HG03521 (cell line): ENCODE measurements at regions not wholly inside any gene's neighbourhood (a gene's known extent, or its start where the extent isn't known, plus 50 kb on each side); places are given as distances from the start of the nearest gene placed in this dataset.
"Not testable (repeated sequence)": the region's sequence is repeated elsewhere in the genome, so short reads cannot be mapped to it uniquely, and the experiment has no call there.

Experiments used
- ATAC-seq: cut with Tn5 transposase; IDR thresholded peaks from one replicate; pipeline ENCODE4 v1.9.1; 2021; ENCODE audit warnings: mild to moderate bottlenecking, moderate library complexity; ENCODE audit not compliant: unreplicated experiment

GRCh38 chr4:170348945-170349344 lies 259.2 kb upstream of the AADAT start:
- no peak for ATAC-seq

DNA sequence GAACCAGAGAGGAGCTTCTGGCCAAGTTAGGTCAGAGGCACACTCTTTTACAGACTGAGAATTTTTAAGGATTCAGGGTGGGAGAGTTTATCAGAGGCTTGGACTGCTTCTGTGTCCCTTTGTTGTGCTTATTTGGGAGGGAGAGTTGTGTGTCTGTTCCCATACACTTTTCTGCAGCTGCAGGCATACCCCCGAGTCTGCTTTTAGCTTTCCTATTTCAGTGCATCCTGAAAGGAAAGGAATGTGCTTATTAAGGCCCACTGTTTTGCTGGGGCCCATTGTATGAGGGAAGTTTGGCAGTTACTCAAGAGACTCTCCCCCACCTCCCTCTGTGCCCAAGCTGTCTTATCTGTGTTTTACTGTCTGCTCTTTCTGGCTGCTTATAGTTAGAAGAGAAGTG lies 257.4 kb upstream of the AADAT start:
- ATAC-seq: not testable (repeated sequence)

- ATAC-seq: no peak
Observed at GRCh38 chr4:170339522-170339921, 249.8 kb upstream of the AADAT start.

DNA sequence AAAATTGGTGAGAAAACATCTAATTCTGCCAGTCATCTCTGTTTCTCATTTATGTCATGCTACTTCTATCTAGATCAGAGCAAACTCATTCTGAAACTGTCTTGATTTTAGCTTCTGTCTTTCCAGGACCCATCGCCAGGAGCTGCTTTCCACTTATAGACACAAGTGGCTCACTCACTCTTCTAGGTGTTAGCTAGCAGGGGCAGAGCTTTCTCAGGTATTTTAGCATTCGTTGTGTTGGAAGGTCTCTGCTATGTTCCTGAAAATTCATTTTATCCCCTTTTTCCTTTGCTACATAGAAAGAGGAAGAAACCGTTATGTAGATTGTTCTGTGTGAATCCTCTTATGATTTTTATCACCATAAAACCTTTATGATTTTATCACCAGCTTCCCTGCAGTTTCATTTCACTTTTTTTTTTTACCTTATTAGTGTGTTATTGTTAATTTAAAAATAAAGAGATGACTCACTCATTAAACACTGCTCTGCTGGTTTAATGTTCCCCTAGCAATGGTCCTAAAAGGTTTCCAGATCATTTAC lies 246.6 kb upstream of the AADAT start:
- peak; percentile 75 for ATAC-seq

DNA sequence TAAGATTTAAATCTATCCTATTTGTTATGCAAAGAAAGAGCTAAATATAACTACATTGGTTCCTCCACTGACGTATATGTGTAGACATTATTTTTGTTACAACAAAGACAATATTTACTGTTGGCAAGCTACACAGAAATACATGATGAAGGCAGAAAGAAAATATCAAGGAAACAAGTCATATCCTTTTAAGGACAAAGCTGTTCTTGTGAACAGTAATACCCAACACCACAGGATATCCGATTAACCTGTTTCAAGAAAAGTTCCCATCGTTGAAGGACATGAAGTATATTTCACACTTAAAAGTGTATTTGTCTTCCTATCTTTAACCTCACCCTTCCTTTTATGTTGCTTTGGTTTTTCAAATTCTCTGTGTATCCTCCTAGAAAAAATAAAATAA lies 235.8 kb upstream of the AADAT start:
- no peak for ATAC-seq

GRCh38 chr4:170323623-170324022 lies 233.9 kb upstream of the AADAT start:
- ATAC-seq: no peak

DNA sequence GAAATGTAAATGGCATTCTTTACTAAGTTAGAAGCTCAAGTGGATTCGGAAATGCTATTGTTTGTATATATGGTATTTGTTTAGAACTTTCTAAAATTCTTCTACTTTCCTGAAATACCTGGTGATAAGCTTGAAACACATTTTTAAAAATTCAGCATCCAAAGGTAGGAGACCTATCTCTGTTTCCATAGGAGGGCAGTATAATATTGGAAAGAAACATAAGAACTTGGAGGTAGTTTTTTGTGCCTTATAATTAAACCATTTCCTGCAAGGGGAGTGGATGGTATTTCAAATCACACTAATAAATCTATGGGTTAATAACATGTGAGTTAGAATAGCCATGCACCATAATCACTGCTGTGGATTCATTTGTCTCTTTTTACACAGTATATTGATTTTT lies 217.4 kb upstream of the AADAT start:
- no peak for ATAC-seq

GRCh38 chr4:170306208-170306607 lies 216.5 kb upstream of the AADAT start:
- ATAC-seq: no peak

DNA sequence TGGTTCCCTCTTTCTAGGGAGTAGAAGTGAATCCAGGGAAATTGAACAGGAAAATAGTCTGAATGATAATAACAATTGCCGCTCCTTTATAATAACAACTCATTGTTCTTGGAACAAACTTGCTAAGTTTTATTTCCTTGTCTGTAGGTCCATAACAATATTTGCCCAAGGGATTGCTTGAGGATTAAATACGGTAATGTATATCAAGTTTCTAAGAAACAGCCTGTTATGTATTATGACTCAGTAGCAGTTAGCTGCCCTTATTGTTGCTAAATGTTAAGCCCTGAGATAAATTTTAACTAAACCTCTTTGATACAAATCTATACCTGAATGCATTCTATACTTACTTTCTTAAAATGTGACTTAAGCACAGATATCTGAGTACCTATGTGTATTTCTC lies 215.9 kb upstream of the AADAT start:
- no peak for ATAC-seq

DNA sequence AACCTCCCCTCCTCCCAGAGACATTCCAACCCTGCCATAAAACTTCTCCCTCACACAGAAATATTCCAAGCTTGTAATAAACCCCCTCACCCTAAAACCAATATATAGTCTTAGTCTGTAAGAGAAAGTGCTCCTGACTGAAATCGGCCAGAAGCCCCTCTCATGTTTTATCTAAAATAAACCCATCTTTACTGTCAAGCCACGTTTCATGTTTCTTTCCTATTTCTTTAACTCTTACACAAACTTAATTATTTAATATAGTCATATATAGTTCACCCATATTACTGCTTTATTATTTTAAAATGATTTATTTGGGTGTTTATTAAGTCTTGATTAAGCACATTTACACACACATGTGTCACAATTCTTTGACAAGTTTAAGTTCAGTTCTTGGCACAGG lies 191.3 kb upstream of the AADAT start:
- ATAC-seq: no peak

DNA sequence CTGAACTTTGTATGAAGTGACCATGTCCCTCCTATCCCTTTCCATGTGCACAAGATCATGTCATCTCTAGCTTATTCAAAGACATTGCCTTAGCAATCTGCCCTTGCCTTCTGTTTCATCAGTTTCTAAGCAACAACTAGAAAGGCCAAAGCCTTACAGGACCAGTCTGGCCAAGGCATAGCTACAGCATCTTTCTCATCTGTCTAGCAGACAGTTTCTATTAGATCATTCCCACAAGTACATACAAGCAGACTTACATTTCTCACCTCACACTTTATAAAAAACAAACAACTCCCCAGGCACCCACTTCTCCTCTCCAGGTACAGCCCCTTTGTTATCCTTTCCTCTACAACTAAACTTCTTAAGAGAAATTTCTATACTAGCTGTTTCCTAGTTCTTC lies 188.7 kb upstream of the AADAT start:
- ATAC-seq: no peak

GRCh38 chr4:170274616-170275015 lies 184.9 kb upstream of the AADAT start:
- no peak for ATAC-seq

GRCh38 chr4:170272959-170273358 lies 183.2 kb upstream of the AADAT start:
- no peak for ATAC-seq

GRCh38 chr4:170271723-170272122 lies 182.0 kb upstream of the AADAT start:
- ATAC-seq: no peak

- ATAC-seq: no peak
Observed at GRCh38 chr4:170270628-170271027, 180.9 kb upstream of the AADAT start.

DNA sequence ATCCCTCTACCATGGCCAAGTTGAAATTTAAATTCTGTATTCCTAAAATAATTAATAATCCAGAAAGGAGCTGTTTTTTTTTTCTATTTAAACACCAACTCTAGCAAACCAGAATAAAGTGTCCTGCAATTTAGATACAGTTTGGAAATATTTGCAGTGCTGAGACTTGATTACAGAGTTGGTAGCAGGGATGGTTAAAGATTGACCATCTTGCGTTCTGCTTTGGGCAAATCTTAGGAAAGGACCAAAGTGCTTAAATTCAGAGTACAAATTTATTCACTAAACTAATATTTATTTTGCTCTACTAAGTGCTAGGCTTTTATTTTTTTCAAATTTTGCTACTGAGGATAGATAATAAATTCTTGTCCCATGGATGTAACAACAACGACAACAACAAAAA lies 180.2 kb upstream of the AADAT start:
- no peak for ATAC-seq

DNA sequence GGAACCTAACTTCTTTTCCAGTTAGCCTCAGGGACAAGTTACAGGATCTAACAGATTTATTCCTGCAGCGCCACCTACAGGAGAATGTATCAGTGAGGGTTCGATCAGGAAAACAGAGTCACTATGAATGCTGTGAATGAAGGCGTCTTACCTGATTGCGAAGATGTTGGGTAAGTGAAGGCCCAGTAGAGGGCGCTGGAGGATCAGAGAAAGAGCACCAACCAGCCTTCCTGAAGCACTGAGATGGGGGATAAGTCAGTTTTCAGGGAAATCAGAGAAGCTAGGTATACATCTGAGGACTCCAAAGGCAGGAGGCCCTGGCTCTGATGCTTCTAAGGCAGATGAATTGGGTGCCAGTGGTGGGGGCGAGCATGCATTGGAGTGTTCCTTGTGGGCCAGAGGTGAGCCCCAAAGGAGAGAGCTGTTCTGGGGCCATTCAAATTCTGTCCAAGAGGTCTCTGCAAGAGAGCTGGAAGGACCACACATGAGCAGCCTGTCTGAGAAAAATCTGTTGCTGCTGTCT lies 169.9 kb upstream of the AADAT start:
- ATAC-seq: peak; percentile 100

DNA sequence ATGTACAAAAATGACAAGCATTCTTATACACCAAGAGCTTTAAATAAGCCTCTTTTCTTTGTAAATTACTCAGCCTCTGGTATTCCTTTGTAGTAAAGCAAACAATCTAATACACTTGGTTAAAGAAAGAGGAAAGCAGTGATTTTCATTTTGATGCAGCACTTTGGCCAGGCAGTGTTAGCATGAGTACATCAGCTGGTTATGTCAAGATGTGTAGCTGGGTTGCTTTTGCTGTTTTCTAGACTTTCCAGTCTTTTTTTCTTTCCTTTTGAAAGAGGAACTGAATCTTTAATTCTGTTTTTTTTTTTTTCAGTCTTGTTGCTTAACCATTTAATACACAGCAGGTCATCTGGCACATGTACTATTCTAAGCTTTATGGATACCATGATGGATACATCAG lies 167.1 kb upstream of the AADAT start:
- ATAC-seq: no peak

- no peak for ATAC-seq
Observed at GRCh38 chr4:170248576-170248975, 158.8 kb upstream of the AADAT start.

GRCh38 chr4:170248029-170248428 lies 158.3 kb upstream of the AADAT start:
- ATAC-seq: no peak

GRCh38 chr4:170247596-170247995 lies 157.8 kb upstream of the AADAT start:
- ATAC-seq: no peak

DNA sequence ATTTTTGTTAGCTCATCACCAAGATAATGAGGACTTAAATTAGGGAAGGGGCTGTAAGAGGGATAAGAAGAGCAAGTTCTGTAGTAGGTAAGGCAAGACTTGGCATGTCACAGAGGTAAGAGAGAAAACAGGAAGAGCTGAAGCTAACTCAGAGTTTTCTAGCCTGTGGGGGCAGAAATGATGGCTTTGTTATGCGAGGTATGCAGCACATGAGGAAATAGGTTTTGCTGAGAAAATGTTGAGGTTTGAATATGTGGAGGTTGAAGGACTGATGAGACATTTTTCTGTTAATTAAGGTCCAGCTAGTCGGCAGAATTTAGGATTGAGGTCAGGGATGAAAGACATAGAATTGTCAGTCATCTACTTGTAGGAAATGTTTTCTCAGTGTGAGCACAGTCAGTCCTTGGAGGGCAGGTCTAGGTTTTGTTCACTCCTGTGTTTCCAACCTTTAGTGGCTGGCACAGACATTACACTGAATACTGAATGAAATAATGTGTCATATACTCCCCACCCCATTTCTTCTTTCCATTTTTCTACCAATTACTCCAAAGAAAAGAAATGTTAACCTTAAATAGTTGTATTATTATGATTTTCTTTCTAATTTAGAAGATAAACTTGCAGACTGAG lies 154.0 kb upstream of the AADAT start:
- ATAC-seq: no peak

GRCh38 chr4:170242471-170242870 lies 152.7 kb upstream of the AADAT start:
- ATAC-seq: no peak
